ENCODE measurements at regions not wholly inside any gene's neighbourhood (a gene's known extent, or its start where the extent isn't known, plus 50 kb on each side); places are given as distances from the start of the nearest gene placed in this dataset.

DNA sequence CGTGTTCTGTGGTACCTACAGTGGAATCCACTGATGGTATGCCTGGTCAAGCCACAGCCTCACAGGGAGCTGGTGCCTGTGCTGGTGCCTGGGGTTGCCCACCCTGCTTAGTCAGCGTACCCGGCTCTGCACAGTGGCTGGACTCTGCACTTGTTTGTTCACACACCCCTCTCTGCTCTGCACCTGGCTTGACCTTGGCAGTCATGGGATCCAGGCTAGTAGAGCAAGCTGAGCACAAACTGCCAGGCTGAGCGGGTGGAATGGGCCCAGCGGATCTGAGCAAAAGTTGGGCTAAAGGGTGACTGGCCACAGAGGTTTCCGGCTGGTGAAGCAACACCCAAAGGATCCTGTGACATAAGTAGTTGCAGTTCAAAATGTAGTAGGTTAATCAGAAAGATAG lies 163.5 kb downstream of the CDH19 start:
- Histone ChIP-seq H3K4me1 (ENCODE audit: control insufficient read depth in 3 of 3, insufficient read depth in 3 of 3, low read length in 3 of 3) (no peaks in the 10 kb centered on the region), H3K36me3 (ENCODE audit: control insufficient read depth in 3 of 3, insufficient read depth in 3 of 3, low read length in 3 of 3) (no peaks in the 10 kb centered on the region), H3K4me3 (ENCODE audit: low read length in 3 of 3) (no peak overlapping the region), H3K9ac (ENCODE audit: low read depth in 1 of 3, low read length in 3 of 3) (no peak overlapping the region), H3K27ac (ENCODE audit: low read depth, low read length) (no peak overlapping the region), H3K9me3 (ENCODE audit: control insufficient read depth in 3 of 3, low read length in 3 of 3) (no peaks in the 10 kb centered on the region), H3K27me3 (ENCODE audit: control insufficient read depth in 3 of 3, insufficient read depth in 3 of 3, low read length in 3 of 3) (no peaks in the 10 kb centered on the region)

DNA sequence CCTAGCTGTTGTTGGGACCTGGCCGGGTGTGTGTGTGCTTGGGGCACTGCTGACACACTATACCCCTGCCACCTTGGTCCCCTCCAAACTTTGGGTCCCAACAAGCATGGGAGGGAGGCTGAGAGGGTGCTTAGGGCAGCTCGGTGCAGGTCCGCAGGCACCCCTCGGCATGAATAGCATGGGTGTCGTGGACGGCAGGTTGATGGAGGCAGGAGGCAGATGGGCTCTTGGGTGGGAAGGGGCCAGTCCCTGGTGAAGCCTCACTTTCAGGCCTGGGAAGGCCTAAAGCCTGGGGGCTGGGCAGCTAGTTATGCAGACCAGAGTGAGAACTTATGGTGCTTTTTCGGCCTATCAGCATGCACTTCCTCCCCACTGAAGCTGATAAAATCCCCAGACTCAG lies 164.2 kb downstream of the CDH19 start:
- no peaks in the 10 kb centered on the region for H3K36me3 ChIP-seq (ENCODE audit: control insufficient read depth in 3 of 3, insufficient read depth in 3 of 3, low read length in 3 of 3)

DNA sequence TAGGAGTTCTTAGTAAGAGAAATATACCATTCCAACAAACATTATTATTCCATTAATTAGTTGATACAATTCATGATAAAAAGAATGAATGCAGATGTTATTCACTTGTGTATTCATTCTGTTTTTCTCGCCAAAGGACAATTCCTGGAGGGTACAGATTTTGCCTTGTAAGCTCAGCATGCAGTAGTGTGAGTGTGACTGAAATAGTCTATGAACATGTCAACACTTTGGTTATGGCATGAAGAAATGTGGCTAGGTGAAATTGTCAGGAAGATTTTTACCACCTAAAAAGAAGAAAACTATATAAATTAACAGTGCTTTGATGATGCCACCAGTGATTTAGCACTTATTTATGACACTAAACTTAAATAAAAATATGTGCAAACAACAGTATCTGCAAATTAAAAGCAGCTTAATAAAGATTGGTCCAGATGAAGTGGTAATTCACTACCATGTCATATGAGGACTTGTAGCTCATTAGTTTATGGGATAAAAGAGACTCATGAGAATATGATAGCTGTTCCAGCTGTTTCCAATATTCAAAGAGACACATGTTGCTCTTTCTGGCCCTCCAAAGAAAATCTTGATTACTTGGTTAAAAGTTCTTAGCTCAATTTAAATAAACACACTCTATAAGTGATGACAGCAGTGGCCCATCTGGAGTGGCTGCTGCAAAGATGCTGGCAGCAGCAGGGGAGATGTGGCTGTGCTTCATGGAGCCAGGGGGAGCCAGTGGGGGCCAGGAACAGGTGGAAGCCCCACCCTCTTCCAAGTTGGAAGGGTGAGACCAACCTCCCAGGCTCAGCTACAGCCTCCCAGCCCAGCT lies 165.0 kb downstream of the CDH19 start:
- Histone ChIP-seq H3K4me3 (ENCODE audit: low read length in 3 of 3) (no peak overlapping the region), H3K27me3 (ENCODE audit: control insufficient read depth in 3 of 3, insufficient read depth in 3 of 3, low read length in 3 of 3) (no peaks in the 10 kb centered on the region), H3K27ac (ENCODE audit: low read depth, low read length) (no peak overlapping the region), H3K9ac (ENCODE audit: low read depth in 1 of 3, low read length in 3 of 3) (no peak overlapping the region), H3K36me3 (ENCODE audit: control insufficient read depth in 3 of 3, insufficient read depth in 3 of 3, low read length in 3 of 3) (no peaks in the 10 kb centered on the region), H3K9me3 (ENCODE audit: control insufficient read depth in 3 of 3, low read length in 3 of 3) (no peaks in the 10 kb centered on the region), H3K4me1 (ENCODE audit: control insufficient read depth in 3 of 3, insufficient read depth in 3 of 3, low read length in 3 of 3) (no peaks in the 10 kb centered on the region)

More for the DNA sequence above, 164.2 kb downstream of the CDH19 start:
- no peaks in the 10 kb centered on the region for H3K4me1 ChIP-seq (ENCODE audit: control insufficient read depth in 3 of 3, insufficient read depth in 3 of 3, low read length in 3 of 3)
- no peaks in the 10 kb centered on the region for H3K9me3 ChIP-seq (ENCODE audit: control insufficient read depth in 3 of 3, low read length in 3 of 3)
- no peaks in the 10 kb centered on the region for H3K27me3 ChIP-seq (ENCODE audit: control insufficient read depth in 3 of 3, insufficient read depth in 3 of 3, low read length in 3 of 3)
- H3K27ac ChIP-seq (ENCODE audit: low read depth, low read length) = no peak overlapping the region
- H3K9ac ChIP-seq (ENCODE audit: low read depth in 1 of 3, low read length in 3 of 3) = no peak overlapping the region
- H3K4me3 ChIP-seq (ENCODE audit: low read length in 3 of 3) = no peak overlapping the region

DNA sequence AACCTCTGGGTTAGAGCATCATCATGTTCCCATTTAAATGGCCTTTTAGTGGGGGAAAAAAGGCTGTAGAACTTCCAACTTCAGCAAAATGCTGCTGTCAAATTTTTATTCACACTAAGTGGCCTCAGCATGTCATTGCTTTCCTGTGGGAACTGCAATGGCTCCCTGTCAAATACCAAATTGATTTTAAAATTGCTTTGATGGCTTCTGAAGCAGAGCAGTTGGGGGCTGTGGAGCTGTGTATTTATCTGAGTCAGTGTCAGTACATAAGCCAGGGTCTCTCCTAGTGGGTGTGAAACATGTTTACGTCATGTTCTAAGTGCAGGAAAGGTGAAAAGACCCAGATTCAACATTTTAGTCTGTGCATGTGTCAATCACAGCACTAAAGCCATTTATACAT lies 171.3 kb downstream of the CDH19 start:
- H3K4me3 ChIP-seq (ENCODE audit: low read length in 3 of 3) = no peak overlapping the region
- no peaks in the 10 kb centered on the region for H3K36me3 ChIP-seq (ENCODE audit: control insufficient read depth in 3 of 3, insufficient read depth in 3 of 3, low read length in 3 of 3)
- H3K27me3 ChIP-seq (ENCODE audit: control insufficient read depth in 3 of 3, insufficient read depth in 3 of 3, low read length in 3 of 3) = no peaks in the 10 kb centered on the region
- H3K4me1 ChIP-seq (ENCODE audit: control insufficient read depth in 3 of 3, insufficient read depth in 3 of 3, low read length in 3 of 3) = no peaks in the 10 kb centered on the region
- no peak overlapping the region for H3K27ac ChIP-seq (ENCODE audit: low read depth, low read length)
- H3K9me3 ChIP-seq (ENCODE audit: control insufficient read depth in 3 of 3, low read length in 3 of 3) = no peaks in the 10 kb centered on the region
- H3K9ac ChIP-seq (ENCODE audit: low read depth in 1 of 3, low read length in 3 of 3) = no peak overlapping the region

DNA sequence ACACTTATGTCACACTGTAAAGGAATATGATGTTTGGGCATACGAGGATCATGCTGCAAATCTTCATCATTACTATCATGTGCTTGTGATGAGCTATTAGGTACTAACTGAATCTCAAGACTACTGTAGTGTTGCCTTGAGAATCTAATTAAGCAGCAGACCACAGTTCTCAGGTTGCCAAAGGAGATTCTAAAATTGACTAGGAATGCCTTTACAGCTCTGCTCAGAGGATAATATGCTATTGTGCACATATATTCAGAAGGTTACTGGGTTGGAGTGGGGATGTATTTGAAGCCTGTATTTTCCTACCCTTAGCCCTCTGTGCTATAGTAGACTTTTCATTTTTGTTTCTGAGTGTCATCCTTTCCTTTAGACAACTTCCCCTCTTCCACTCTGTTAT lies 175.1 kb downstream of the CDH19 start:
- H3K27me3 ChIP-seq (ENCODE audit: control insufficient read depth in 3 of 3, insufficient read depth in 3 of 3, low read length in 3 of 3) = no peaks in the 10 kb centered on the region
- H3K9ac ChIP-seq (ENCODE audit: low read depth in 1 of 3, low read length in 3 of 3) = no peak overlapping the region
- H3K4me1 ChIP-seq (ENCODE audit: control insufficient read depth in 3 of 3, insufficient read depth in 3 of 3, low read length in 3 of 3) = no peaks in the 10 kb centered on the region
- H3K9me3 ChIP-seq (ENCODE audit: control insufficient read depth in 3 of 3, low read length in 3 of 3) = no peaks in the 10 kb centered on the region
- no peaks in the 10 kb centered on the region for H3K36me3 ChIP-seq (ENCODE audit: control insufficient read depth in 3 of 3, insufficient read depth in 3 of 3, low read length in 3 of 3)
- no peak overlapping the region for H3K27ac ChIP-seq (ENCODE audit: low read depth, low read length)
- no peak overlapping the region for H3K4me3 ChIP-seq (ENCODE audit: low read length in 3 of 3)

DNA sequence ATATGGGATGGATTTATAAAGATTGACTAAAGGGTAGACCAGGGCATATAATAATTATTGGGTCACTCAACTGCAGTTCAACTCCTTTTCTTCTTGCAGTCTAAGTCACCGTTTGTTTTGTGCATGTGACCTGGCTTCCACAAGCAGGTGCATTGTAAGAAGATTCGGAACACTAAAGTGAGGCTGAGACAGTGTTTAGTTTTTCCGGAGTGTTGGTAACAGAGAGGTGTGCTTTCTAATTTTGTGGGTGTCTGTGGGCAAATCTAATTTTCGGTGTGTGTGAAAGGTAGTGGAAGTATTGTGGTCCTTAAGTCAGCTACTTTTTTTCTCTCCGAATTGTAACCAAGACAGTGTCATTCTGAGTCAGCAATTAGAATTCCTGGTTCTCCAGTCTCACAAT lies 184.5 kb downstream of the CDH19 start:
- Histone ChIP-seq H3K9me3 (ENCODE audit: control insufficient read depth in 3 of 3, low read length in 3 of 3) (no peaks in the 10 kb centered on the region), H3K36me3 (ENCODE audit: control insufficient read depth in 3 of 3, insufficient read depth in 3 of 3, low read length in 3 of 3) (no peaks in the 10 kb centered on the region), H3K9ac (ENCODE audit: low read depth in 1 of 3, low read length in 3 of 3) (no peak overlapping the region), H3K4me3 (ENCODE audit: low read length in 3 of 3) (no peak overlapping the region), H3K27me3 (ENCODE audit: control insufficient read depth in 3 of 3, insufficient read depth in 3 of 3, low read length in 3 of 3) (no peaks in the 10 kb centered on the region), H3K27ac (ENCODE audit: low read depth, low read length) (no peak overlapping the region), H3K4me1 (ENCODE audit: control insufficient read depth in 3 of 3, insufficient read depth in 3 of 3, low read length in 3 of 3) (no peaks in the 10 kb centered on the region)

DNA sequence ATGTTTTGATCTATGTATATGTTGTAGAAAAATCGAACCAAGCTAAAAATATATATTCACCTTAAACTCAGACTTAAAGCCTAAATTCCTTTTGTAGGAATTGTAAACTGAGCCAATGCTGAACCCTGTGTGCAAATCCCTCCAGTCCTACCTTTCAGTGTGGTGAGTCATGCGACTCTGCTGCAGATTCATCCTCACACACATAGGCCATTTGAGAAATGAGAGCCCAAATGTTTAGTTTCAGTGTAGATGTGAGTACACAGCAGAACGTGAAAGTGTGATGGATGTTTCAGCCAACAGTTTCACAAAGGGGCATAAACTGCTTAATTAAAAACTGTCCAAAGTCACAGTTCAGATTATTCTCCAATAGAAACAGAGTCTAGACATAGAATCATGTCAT lies 193.2 kb downstream of the CDH19 start:
- no peaks in the 10 kb centered on the region for H3K9me3 ChIP-seq (ENCODE audit: control insufficient read depth in 3 of 3, low read length in 3 of 3)
- H3K4me1 ChIP-seq (ENCODE audit: control insufficient read depth in 3 of 3, insufficient read depth in 3 of 3, low read length in 3 of 3) = no peaks in the 10 kb centered on the region
- H3K27ac ChIP-seq (ENCODE audit: low read depth, low read length) = no peak overlapping the region
- H3K4me3 ChIP-seq (ENCODE audit: low read length in 3 of 3) = no peak overlapping the region
- no peaks in the 10 kb centered on the region for H3K27me3 ChIP-seq (ENCODE audit: control insufficient read depth in 3 of 3, insufficient read depth in 3 of 3, low read length in 3 of 3)
- H3K36me3 ChIP-seq (ENCODE audit: control insufficient read depth in 3 of 3, insufficient read depth in 3 of 3, low read length in 3 of 3) = no peaks in the 10 kb centered on the region
- no peak overlapping the region for H3K9ac ChIP-seq (ENCODE audit: low read depth in 1 of 3, low read length in 3 of 3)

DNA sequence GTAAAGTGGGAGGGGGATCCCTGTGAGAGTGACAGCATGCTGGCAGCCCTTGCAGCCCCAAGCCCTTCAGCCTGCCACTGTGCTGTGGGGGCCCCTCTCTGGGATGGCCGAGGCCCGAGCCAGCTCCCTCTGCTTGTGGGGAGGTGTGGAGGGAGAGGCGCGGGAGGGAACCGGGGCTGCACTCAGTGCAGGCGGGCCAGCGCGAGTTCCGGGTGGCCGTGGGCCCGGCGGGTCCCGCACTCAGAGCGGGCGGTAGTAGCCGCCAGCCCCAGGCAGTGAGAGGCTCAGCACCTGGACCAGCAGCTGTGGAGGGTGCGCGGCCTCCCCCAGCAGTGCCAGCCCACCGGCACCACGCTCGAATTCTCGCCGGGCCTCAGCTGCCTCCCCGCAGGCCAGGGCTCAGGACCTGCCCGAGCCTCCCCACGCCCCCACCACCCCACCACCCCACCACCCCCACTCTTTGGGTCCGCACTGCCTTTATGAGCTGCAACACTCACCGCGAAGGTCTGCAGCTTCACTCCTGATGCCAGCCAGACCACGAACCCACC lies 208.1 kb downstream of the CDH19 start:
- H3K4me1 ChIP-seq (ENCODE audit: control insufficient read depth in 3 of 3, insufficient read depth in 3 of 3, low read length in 3 of 3) = no peaks in the 10 kb centered on the region
- H3K9me3 ChIP-seq (ENCODE audit: control insufficient read depth in 3 of 3, low read length in 3 of 3) = no peaks in the 10 kb centered on the region
- no peak overlapping the region for H3K9ac ChIP-seq (ENCODE audit: low read depth in 1 of 3, low read length in 3 of 3)
- no peak overlapping the region for H3K4me3 ChIP-seq (ENCODE audit: low read length in 3 of 3)
- no peaks in the 10 kb centered on the region for H3K36me3 ChIP-seq (ENCODE audit: control insufficient read depth in 3 of 3, insufficient read depth in 3 of 3, low read length in 3 of 3)
- no peak overlapping the region for H3K27ac ChIP-seq (ENCODE audit: low read depth, low read length)
- H3K27me3 ChIP-seq (ENCODE audit: control insufficient read depth in 3 of 3, insufficient read depth in 3 of 3, low read length in 3 of 3) = no peaks in the 10 kb centered on the region

DNA sequence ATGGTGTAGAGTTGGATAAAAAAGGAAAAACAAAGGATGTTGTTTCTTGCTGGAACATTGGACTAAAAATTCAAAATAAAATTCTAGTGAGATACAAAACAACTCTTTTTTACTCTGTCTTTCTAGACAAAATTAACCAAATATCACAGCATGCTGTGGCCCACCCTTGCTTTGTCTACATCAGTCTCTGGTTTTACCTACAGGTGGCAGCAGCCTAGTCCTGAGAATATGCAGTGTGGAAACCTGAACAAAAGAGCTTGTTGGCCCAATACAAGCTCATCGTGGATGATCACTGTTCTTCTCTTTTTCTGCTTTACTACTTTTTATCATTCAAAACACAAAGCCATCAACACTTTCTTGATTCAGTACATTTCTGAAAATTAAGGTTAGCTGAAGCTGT lies 210.4 kb downstream of the CDH19 start:
- Histone ChIP-seq H3K9me3 (ENCODE audit: control insufficient read depth in 3 of 3, low read length in 3 of 3) (no peaks in the 10 kb centered on the region), H3K27ac (ENCODE audit: low read depth, low read length) (no peak overlapping the region), H3K36me3 (ENCODE audit: control insufficient read depth in 3 of 3, insufficient read depth in 3 of 3, low read length in 3 of 3) (no peaks in the 10 kb centered on the region), H3K4me1 (ENCODE audit: control insufficient read depth in 3 of 3, insufficient read depth in 3 of 3, low read length in 3 of 3) (no peaks in the 10 kb centered on the region), H3K9ac (ENCODE audit: low read depth in 1 of 3, low read length in 3 of 3) (no peak overlapping the region), H3K4me3 (ENCODE audit: low read length in 3 of 3) (no peak overlapping the region), H3K27me3 (ENCODE audit: control insufficient read depth in 3 of 3, insufficient read depth in 3 of 3, low read length in 3 of 3) (no peaks in the 10 kb centered on the region)

DNA sequence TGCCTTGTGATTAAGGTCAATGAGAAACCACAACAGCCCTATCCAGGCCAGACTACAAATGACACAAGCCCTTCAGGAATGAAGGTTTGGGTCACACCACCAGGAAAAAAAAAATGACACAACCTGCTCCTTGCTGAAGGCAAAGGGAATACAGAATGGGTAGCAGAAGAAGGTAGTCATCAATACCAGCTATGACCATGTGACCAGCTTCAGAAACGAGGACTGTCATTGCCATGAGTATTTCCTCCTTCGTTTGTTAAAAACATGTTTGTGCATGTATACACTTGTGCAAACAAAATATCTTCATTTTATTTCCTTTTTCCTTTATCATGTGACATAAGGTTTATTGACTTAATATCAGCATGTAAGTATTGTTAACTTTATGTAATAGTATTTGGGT lies 226.6 kb downstream of the CDH19 start:
- peaks cover 0 to 6% (median 3%) of the 10 kb centered on the region in 3 donors for H3K9me3 ChIP-seq (ENCODE audit: control insufficient read depth in 3 of 3, low read length in 3 of 3)
- H3K27ac ChIP-seq (ENCODE audit: low read depth, low read length) = no peak overlapping the region
- H3K4me3 ChIP-seq (ENCODE audit: low read length in 3 of 3) = no peak overlapping the region
- no peaks in the 10 kb centered on the region for H3K36me3 ChIP-seq (ENCODE audit: control insufficient read depth in 3 of 3, insufficient read depth in 3 of 3, low read length in 3 of 3)
- H3K27me3 ChIP-seq (ENCODE audit: control insufficient read depth in 3 of 3, insufficient read depth in 3 of 3, low read length in 3 of 3) = no peaks in the 10 kb centered on the region
- H3K4me1 ChIP-seq (ENCODE audit: control insufficient read depth in 3 of 3, insufficient read depth in 3 of 3, low read length in 3 of 3) = no peaks in the 10 kb centered on the region
- H3K9ac ChIP-seq (ENCODE audit: low read depth in 1 of 3, low read length in 3 of 3) = no peak overlapping the region
